ENCODE measurements at regions not wholly inside any gene's neighbourhood (a gene's known extent, or its start where the extent isn't known, plus 50 kb on each side); places are given as distances from the start of the nearest gene placed in this dataset.

DNA sequence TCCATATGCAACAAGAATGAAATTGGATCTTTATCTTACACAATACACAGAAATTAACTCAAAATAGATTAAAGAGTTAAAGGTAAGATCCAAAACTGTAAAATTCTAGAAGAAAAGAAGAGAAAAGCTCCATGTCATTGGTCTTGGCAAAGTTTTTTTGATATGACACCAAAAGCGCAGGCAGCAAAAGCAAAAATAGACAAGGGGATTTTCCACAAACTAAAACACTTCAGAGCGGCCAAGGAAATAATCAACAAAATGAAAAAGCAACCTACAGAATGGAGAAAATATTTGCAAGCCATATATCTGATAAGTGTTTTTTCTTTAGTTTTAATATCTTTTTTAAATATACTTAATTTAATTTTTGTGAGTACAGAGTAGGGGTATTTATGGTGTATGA lies 112.8 kb upstream of the CAB39 start:
- TF ChIP-seq, protein P1, sequence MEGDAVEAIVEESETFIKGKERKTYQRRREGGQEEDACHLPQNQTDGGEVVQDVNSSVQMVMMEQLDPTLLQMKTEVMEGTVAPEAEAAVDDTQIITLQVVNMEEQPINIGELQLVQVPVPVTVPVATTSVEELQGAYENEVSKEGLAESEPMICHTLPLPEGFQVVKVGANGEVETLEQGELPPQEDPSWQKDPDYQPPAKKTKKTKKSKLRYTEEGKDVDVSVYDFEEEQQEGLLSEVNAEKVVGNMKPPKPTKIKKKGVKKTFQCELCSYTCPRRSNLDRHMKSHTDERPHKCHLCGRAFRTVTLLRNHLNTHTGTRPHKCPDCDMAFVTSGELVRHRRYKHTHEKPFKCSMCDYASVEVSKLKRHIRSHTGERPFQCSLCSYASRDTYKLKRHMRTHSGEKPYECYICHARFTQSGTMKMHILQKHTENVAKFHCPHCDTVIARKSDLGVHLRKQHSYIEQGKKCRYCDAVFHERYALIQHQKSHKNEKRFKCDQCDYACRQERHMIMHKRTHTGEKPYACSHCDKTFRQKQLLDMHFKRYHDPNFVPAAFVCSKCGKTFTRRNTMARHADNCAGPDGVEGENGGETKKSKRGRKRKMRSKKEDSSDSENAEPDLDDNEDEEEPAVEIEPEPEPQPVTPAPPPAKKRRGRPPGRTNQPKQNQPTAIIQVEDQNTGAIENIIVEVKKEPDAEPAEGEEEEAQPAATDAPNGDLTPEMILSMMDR (IDR thresholded peaks at IDR 0.05; ENCODE audit: low read length), result no peak
- no peak for TF ChIP-seq EZH2 (IDR thresholded peaks at IDR 0.05; ENCODE audit: borderline replicate concordance, low read length)
